SK-N-SH treated with all-trans-retinoic acid at 6 μM for 48 hours (cell line): ENCODE measurements at regions not wholly inside any gene's neighbourhood (a gene's known extent, or its start where the extent isn't known, plus 50 kb on each side); places are given as distances from the start of the nearest gene placed in this dataset.

Experiments used
- CSDC2 ChIP-seq: fragments of 250-450 bp; sonication (Bioruptor Pico); IDR thresholded peaks from 2 replicates; pipeline ENCODE4 v1.5.0; 2020; ENCODE audit warnings: mild to moderate bottlenecking, moderate library complexity
- CSRNP3 ChIP-seq: fragments of 250-450 bp; sonication (Bioruptor Pico); IDR thresholded peaks from 2 replicates; pipeline ENCODE4 v1.5.1; 2021; ENCODE audit warnings: mild to moderate bottlenecking, moderate library complexity
- OSR1 ChIP-seq: fragments of 250-450 bp; sonication (Bioruptor Pico); IDR thresholded peaks from 2 replicates; pipeline ENCODE4 v1.8.0; 2022; ENCODE audit warnings: moderate library complexity, mild to moderate bottlenecking, inconsistent platforms
- RARB ChIP-seq: fragments of 250-450 bp; sonication (Bioruptor Pico); IDR thresholded peaks from 2 replicates; pipeline ENCODE4 v1.8.0; 2021; ENCODE audit warnings: mild to moderate bottlenecking, moderate library complexity
- ZFP30 ChIP-seq: fragments of 450-650 bp; formaldehyde crosslinking; IDR thresholded peaks from 2 replicates; pipeline ENCODE4 v1.5.0; 2022; ENCODE audit warnings: mild to moderate bottlenecking, moderate library complexity

GRCh38 chr9:22244139-22245011 lies 202.2 kb upstream of the DMRTA1 start:
- TF ChIP-seq RARB, result no peak
- TF ChIP-seq OSR1 (CRISPR knock-in tag), result no peak
- TF ChIP-seq CSRNP3, result no peak
- no peak for TF ChIP-seq ZFP30 (CRISPR knock-in tag)
- TF ChIP-seq CSDC2 (CRISPR knock-in tag), result no peak
